H1 (cell line): ENCODE measurements at regions not wholly inside any gene's neighbourhood (a gene's known extent, or its start where the extent isn't known, plus 50 kb on each side); places are given as distances from the start of the nearest gene placed in this dataset.

Source experiments
- CTCF ChIA-PET: fragments of 300-600 bp; sonication (Branson Sonifier 250); formaldehyde crosslinking; loops from one replicate; lab custom pipeline; 2021; ENCODE audit not compliant: partially characterized antibody; lab: Charles Lee
- POLR2A ChIA-PET: fragments of 300-600 bp; sonication (Branson Sonifier 250); formaldehyde crosslinking; loops from one replicate; lab custom pipeline; 2021; ENCODE audit warnings: inconsistent platforms; ENCODE audit not compliant: partially characterized antibody; lab: Charles Lee
- DNase-seq, 2 experiments: peaks; one replicate each; pipeline versions ENCODE4 v3.0.0 to v3.0.0-alpha.2; 2010 to 2022; ENCODE audit warnings: low spot score in 2 of 2, low read depth in 1 of 2, mixed read lengths in 1 of 2
- FAIRE-seq: peaks from 2 replicates; lab custom pipeline; 2011; peaks lifted over from hg19 to GRCh38; lab: Jason Lieb, UNC
- H2AFZ ChIP-seq: 2 replicates; pipeline ENCODE4 v1.8.1; 2012; ENCODE audit warnings: low read length, inconsistent platforms
- H2AK5ac ChIP-seq: 2 replicates; pipeline ENCODE4 v1.6.1; 2013; ENCODE audit warnings: low read depth, low read length
- H2BK120ac ChIP-seq: replicated peaks from 2 replicates; pipeline ENCODE3; 2013; ENCODE audit warnings: low read depth, low read length, inconsistent platforms
- H2BK12ac ChIP-seq: 2 replicates; pipeline ENCODE4 v1.6.1; 2013; ENCODE audit warnings: low read depth, low read length
- H2BK15ac ChIP-seq: 2 replicates; pipeline ENCODE4 v1.6.1; 2013; ENCODE audit warnings: low read length
- H2BK20ac ChIP-seq: 2 replicates; pipeline ENCODE4 v1.6.1; 2013; ENCODE audit warnings: low read length
- H2BK5ac ChIP-seq: 2 replicates; pipeline ENCODE4 v1.6.1; 2013; ENCODE audit warnings: low read depth, low read length
- H3K14ac ChIP-seq: 2 replicates; pipeline ENCODE4 v1.6.1; 2013; ENCODE audit warnings: inconsistent platforms; ENCODE audit not compliant: insufficient read length
- H3K18ac ChIP-seq: 2 replicates; pipeline ENCODE4 v1.6.1; 2013; ENCODE audit warnings: low read length; ENCODE audit errors: extremely low read depth
- H3K23ac ChIP-seq: 2 replicates; pipeline ENCODE4 v1.6.1; 2013; ENCODE audit warnings: inconsistent platforms; ENCODE audit not compliant: insufficient read length
- H3K23me2 ChIP-seq: 2 replicates; pipeline ENCODE4 v1.6.1; 2013; ENCODE audit warnings: low read depth, low read length
- H3K27ac ChIP-seq: 2 replicates; pipeline ENCODE4 v1.6.1; 2011; ENCODE audit warnings: low read depth, low read length, inconsistent platforms
- H3K27me3 ChIP-seq, 4 experiments: replicated peaks in 1 of 4; 1 replicate in 1 of 4; 2 replicates in 3 of 4; pipeline versions ENCODE4 v1.6.1 to v1.8.1; 2011 to 2013; ENCODE audit warnings: low read length in 3 of 4, mild to moderate bottlenecking in 3 of 4, inconsistent platforms in 2 of 4, mixed read lengths in 2 of 4, moderate library complexity in 1 of 4; ENCODE audit not compliant: control insufficient read depth in 3 of 4, insufficient read depth in 3 of 4; ENCODE audit errors: extremely low read depth in 1 of 4
- H3K36me3 ChIP-seq, 4 experiments: 2 replicates each; pipeline versions ENCODE4 v1.6.1 to v1.8.1; 2011 to 2013; ENCODE audit warnings: mild to moderate bottlenecking in 4 of 4, low read length in 3 of 4, moderate library complexity in 2 of 4, control low read depth in 1 of 4, inconsistent platforms in 1 of 4; ENCODE audit not compliant: insufficient read depth in 4 of 4, control insufficient read depth in 2 of 4
- H3K4ac ChIP-seq: replicated peaks from 2 replicates; pipeline ENCODE3; 2013; ENCODE audit warnings: low read length, low read depth, mixed read lengths, inconsistent platforms; ENCODE audit not compliant: insufficient read length
- H3K4me1 ChIP-seq, 4 experiments: replicated peaks in 1 of 4; 1 replicate in 1 of 4; 2 replicates in 3 of 4; pipeline versions ENCODE4 v1.6.1 to v1.8.1; 2011 to 2013; ENCODE audit warnings: low read length in 3 of 4, inconsistent platforms in 2 of 4, mixed read lengths in 1 of 4; ENCODE audit not compliant: insufficient read depth in 4 of 4, control insufficient read depth in 3 of 4
- H3K4me2 ChIP-seq, 2 experiments: 2 replicates each; pipeline versions ENCODE4 v1.6.1 to v1.8.1; 2011 to 2013; ENCODE audit warnings: low read depth in 2 of 2, low read length in 2 of 2, control low read depth in 1 of 2, inconsistent platforms in 1 of 2, mild to moderate bottlenecking in 1 of 2; ENCODE audit not compliant: insufficient read depth in 1 of 2
- H3K4me3 ChIP-seq, 4 experiments: fragments of 200-600, 300-600 bp in 1 of 4; sonication (generic), shearing (Covaris generic), sonication (Bioruptor Twin) in 1 of 4; 2 replicates each; pipeline versions ENCODE4 v1.5.1 to v1.8.1; 2011 to 2016; ENCODE audit warnings: low read length in 4 of 4, low read depth in 3 of 4, control low read depth in 2 of 4, inconsistent platforms in 2 of 4, mild to moderate bottlenecking in 2 of 4, mixed read lengths in 1 of 4, moderate library complexity in 1 of 4; ENCODE audit not compliant: insufficient read depth in 2 of 4; ENCODE audit errors: extremely low read depth in 1 of 4
- H3K56ac ChIP-seq: replicated peaks from 2 replicates; pipeline ENCODE3; 2013; ENCODE audit warnings: low read depth, mild to moderate bottlenecking, mixed read lengths, low read length, inconsistent platforms; ENCODE audit not compliant: insufficient read length
- H3K79me1 ChIP-seq: 2 replicates; pipeline ENCODE4 v1.6.1; 2013; ENCODE audit warnings: low read depth, low read length, control low read depth
- H3K79me2 ChIP-seq, 2 experiments: 2 replicates each; pipeline versions ENCODE4 v1.6.1 to v1.8.1; 2012 to 2013; ENCODE audit warnings: low read length in 2 of 2, mild to moderate bottlenecking in 2 of 2, inconsistent platforms in 1 of 2; ENCODE audit not compliant: insufficient read depth in 2 of 2, control insufficient read depth in 1 of 2
- H3K9ac ChIP-seq, 4 experiments: replicated peaks in 1 of 4; 1 replicate in 1 of 4; 2 replicates in 3 of 4; pipeline versions ENCODE4 v1.6.1 to v1.8.1; 2011 to 2013; ENCODE audit warnings: low read depth in 3 of 4, low read length in 3 of 4, control low read depth in 2 of 4, mild to moderate bottlenecking in 2 of 4, moderate library complexity in 2 of 4, inconsistent platforms in 1 of 4; ENCODE audit errors: extremely low read depth in 1 of 4
- H3K9me3 ChIP-seq, 2 experiments: 2 replicates each; pipeline versions ENCODE4 v1.6.1 to v1.8.1; 2012 to 2013; ENCODE audit warnings: mild to moderate bottlenecking in 2 of 2, moderate library complexity in 2 of 2, control low read depth in 1 of 2, inconsistent platforms in 1 of 2, low read depth in 1 of 2, low read length in 1 of 2, mixed read lengths in 1 of 2; ENCODE audit not compliant: insufficient read depth in 2 of 2
- H4K20me1 ChIP-seq, 2 experiments: replicated peaks in 1 of 2; 2 replicates each; pipeline versions ENCODE3 to v1.8.1; 2011 to 2013; ENCODE audit warnings: inconsistent platforms in 2 of 2, low read length in 2 of 2, mild to moderate bottlenecking in 1 of 2; ENCODE audit not compliant: insufficient read depth in 2 of 2, control insufficient read depth in 1 of 2
- H4K5ac ChIP-seq: 2 replicates; pipeline ENCODE4 v1.6.1; 2013; ENCODE audit warnings: low read length, low read depth, mixed read lengths, inconsistent platforms; ENCODE audit not compliant: insufficient read length
- H4K8ac ChIP-seq: 2 replicates; pipeline ENCODE4 v1.8.0; 2013; ENCODE audit warnings: mild to moderate bottlenecking, moderate library complexity, low read length, inconsistent platforms; ENCODE audit not compliant: insufficient read depth; ENCODE audit errors: extremely low read depth
- H4K91ac ChIP-seq: replicated peaks from 2 replicates; pipeline ENCODE3; 2013; ENCODE audit warnings: low read length, mixed read lengths, inconsistent platforms; ENCODE audit not compliant: insufficient read length
- BRCA1 ChIP-seq: IDR thresholded peaks from 2 replicates; pipeline ENCODE4 v1.6.1; 2012; ENCODE audit warnings: low read depth, low read length, improper control_type of control experiment
- CBX5 ChIP-seq: fragments of 300-800, 300-1000 bp; sonication (generic); IDR thresholded peaks from 2 replicates; pipeline ENCODE4 v1.7.1; 2016; ENCODE audit warnings: antibody characterized with exemption, low read length, low read depth
- CEBPB ChIP-seq: IDR thresholded peaks from 2 replicates; pipeline ENCODE4 v1.6.1; 2012; ENCODE audit warnings: low read depth, low read length
- CHD2 ChIP-seq: IDR thresholded peaks from 2 replicates; pipeline ENCODE4 v1.6.1; 2012; ENCODE audit warnings: low read length, improper control_type of control experiment
- E2F6 ChIP-seq: IDR thresholded peaks from 2 replicates; pipeline ENCODE4 v1.6.1; 2012; ENCODE audit warnings: inconsistent platforms
- GTF2F1 ChIP-seq: IDR thresholded peaks from 2 replicates; pipeline ENCODE4 v1.6.1; 2012; ENCODE audit warnings: low read depth, low read length, improper control_type of control experiment, borderline replicate concordance
- KDM1A ChIP-seq: fragments of 200-600, 300-600 bp; sonication (generic); IDR thresholded peaks from 2 replicates; pipeline ENCODE4 v1.7.1; 2016; ENCODE audit warnings: mild to moderate bottlenecking, low read length, borderline replicate concordance
- NANOG ChIP-seq: IDR thresholded peaks from 2 replicates; pipeline ENCODE4 v1.6.1; 2011; ENCODE audit warnings: low read length, low read depth, mild to moderate bottlenecking, inconsistent platforms; ENCODE audit not compliant: insufficient read depth, poor library complexity, severe bottlenecking
- SAP30 ChIP-seq: fragments of 300-600 bp; sonication (generic); IDR thresholded peaks from 2 replicates; pipeline ENCODE4 v1.7.1; 2012; ENCODE audit warnings: low read length, moderate library complexity, mild to moderate bottlenecking, inconsistent platforms; ENCODE audit not compliant: insufficient read depth, insufficient replicate concordance
- SP4 ChIP-seq: IDR thresholded peaks from 2 replicates; pipeline ENCODE4 v1.6.1; 2012; ENCODE audit warnings: low read length, inconsistent platforms
- SUZ12 ChIP-seq: fragments of 200-600 bp; sonication (generic); IDR thresholded peaks from 2 replicates; pipeline ENCODE4 v1.6.1; 2012; ENCODE audit warnings: mild to moderate bottlenecking, inconsistent platforms, low read length, moderate library complexity, mixed read lengths
- TAF1 ChIP-seq: IDR thresholded peaks from 2 replicates; pipeline ENCODE4 v1.6.1; 2011; ENCODE audit warnings: mild to moderate bottlenecking, low read depth, low read length
- TCF12 ChIP-seq: IDR thresholded peaks from 2 replicates; pipeline ENCODE4 v1.6.1; 2011; ENCODE audit warnings: low read depth, mild to moderate bottlenecking, low read length
- YY1 ChIP-seq: IDR thresholded peaks from 2 replicates; pipeline ENCODE4 v1.6.1; 2011; ENCODE audit warnings: low read depth, mild to moderate bottlenecking, low read length
- WGBS, 2 experiments: shearing (Covaris generic) in 1 of 2; methylation state at CpG; one replicate each; pipeline versions ENCODE4 v1.1.6 to v1.1.7; 2013 to 2015; ENCODE audit warnings: low lambda C conversion rate in 2 of 2, mixed read lengths in 2 of 2, inconsistent platforms in 1 of 2, low coverage in 1 of 2, missing lambda C conversion rate in 1 of 2; ENCODE audit not compliant: insufficient replicate concordance in 2 of 2, insufficient coverage in 1 of 2, insufficient read length in 1 of 2; ENCODE audit errors: extremely low coverage in 1 of 2, missing lambda C conversion rate in 1 of 2; 5-methylcytosine and 5-hydroxymethylcytosine counted together

- Histone ChIP-seq H4K20me1 (no peaks in the 10 kb centered on the region), H3K9ac (no peak overlapping the region), H2AK5ac (no peak overlapping the region), H3K27ac (no peak overlapping the region), H4K5ac (no peak overlapping the region), H3K4me2 (no peak overlapping the region), H2AFZ (no peak overlapping the region), H2BK120ac (no peak overlapping the region), H2BK15ac (no peak overlapping the region), H3K23me2 (no peaks in the 10 kb centered on the region; the same call in 1 of the 2 replicates), H3K9me3 (no peaks in the 10 kb centered on the region), H4K91ac (no peak overlapping the region), H3K27me3 (no peaks in the 10 kb centered on the region), H3K4me3 (no peak overlapping the region), H4K8ac (no peak overlapping the region), H3K23ac (no peak overlapping the region), H2BK20ac (no peak overlapping the region), H3K14ac (no peak overlapping the region), H3K79me1 (no peaks in the 10 kb centered on the region), H2BK5ac (no peak overlapping the region), H3K36me3 (no peaks in the 10 kb centered on the region), H3K79me2 (no peaks in the 10 kb centered on the region), H3K4ac (no peak overlapping the region), H3K56ac (no peak overlapping the region), H3K4me1 (peaks cover 0 to 4% (median 1%) of the 10 kb centered on the region in 4 experiments; a peak in 3 of 7 replicates), H3K18ac (no peak overlapping the region), H2BK12ac (no peak overlapping the region)
- ChIA-PET CTCF (interaction anchor here (0.6 to 1.7 kb wide), 3 partner anchors 21 to 90 kb away, joined by 3 to 5 read pairs (median 3); no protein-coding TSS in a partner anchor), POLR2A (no interaction called here)
- FAIRE-seq = no peak
- 95 to 100% methylated on average over 1 to 6 of the region's 6 CpGs for WGBS, 2 experiments
- DNase-seq = no peak
- no peak for TF ChIP-seq E2F6
- no peak for TF ChIP-seq SP4
- TF ChIP-seq TAF1 = no peak
- no peak for TF ChIP-seq CBX5
- TF ChIP-seq BRCA1 = no peak
- no peak for TF ChIP-seq SAP30
- TF ChIP-seq YY1 = no peak
- no peak for TF ChIP-seq KDM1A
- TF ChIP-seq CHD2 = no peak
- no peak for TF ChIP-seq GTF2F1
- TF ChIP-seq CEBPB = no peak
- no peak for TF ChIP-seq TCF12
- no peak for TF ChIP-seq SUZ12
- TF ChIP-seq NANOG = no peak
These were observed 76.4 kb upstream of the PGRMC2 start for GRCh38 chr4:128363966-128364365.
